ENCODE measurements at regions not wholly inside any gene's neighbourhood (a gene's known extent, or its start where the extent isn't known, plus 50 kb on each side); places are given as distances from the start of the nearest gene placed in this dataset.

GRCh38 chr3:113140876-113141275, 70.5 kb upstream of the BOC start:
- intact Hi-C loops (cut with micrococcal nuclease): no loop called here
- Histone ChIP-seq H3K4ac (ENCODE audit: low read depth, low read length) (no peak overlapping the region), H2AK5ac (ENCODE audit: low read depth, low read length) (no peak overlapping the region), H3K27me3 (ENCODE audit: control insufficient read depth, insufficient read depth, low read length) (peaks cover 16% of the 10 kb centered on the region), H2BK15ac (ENCODE audit: low read depth, low read length) (no peak overlapping the region), H3K4me3 (ENCODE audit: insufficient read depth, low read depth, low read length) (no peak overlapping the region), H3K14ac (replicated peaks; ENCODE audit: low read depth, low read length) (no peak overlapping the region), H3K36me3 (ENCODE audit: control insufficient read depth, insufficient read depth, low read length) (no peaks in the 10 kb centered on the region), H4K5ac (ENCODE audit: low read depth, low read length) (no peak overlapping the region), H3K18ac (ENCODE audit: low read depth, low read length) (no peak overlapping the region), H3K4me2 (ENCODE audit: low read depth, low read length) (no peak overlapping the region), H2BK5ac (ENCODE audit: low read depth, low read length, poor library complexity, severe bottlenecking) (no peak overlapping the region), H4K8ac (ENCODE audit: low read depth in 2 of 2, low read length in 2 of 2) (no peak overlapping the region), H2BK120ac (ENCODE audit: low read depth, low read length) (no peak overlapping the region), H3K27ac (ENCODE audit: insufficient read depth, low read length) (no peak overlapping the region), H4K91ac (ENCODE audit: insufficient read depth, low read depth, low read length) (no peak overlapping the region), H3K9ac (ENCODE audit: low read depth, low read length) (no peak overlapping the region), H3K79me1 (ENCODE audit: low read depth in 1 of 2, low read length in 2 of 2) (no peaks in the 10 kb centered on the region), H3K23ac (ENCODE audit: low read depth, low read length) (no peak overlapping the region; the same call in 1 of the 2 replicates), H2AK9ac (replicated peaks; ENCODE audit: low read depth, low read length, poor library complexity) (no peak overlapping the region), H3K56ac (ENCODE audit: extremely low read depth, insufficient read depth, low read length) (no peak overlapping the region), H3K9me1 (ENCODE audit: insufficient read depth, low read length) (no peaks in the 10 kb centered on the region), H2AFZ (replicated peaks; ENCODE audit: low read length, poor library complexity) (no peak overlapping the region), H2BK20ac (ENCODE audit: low read depth, low read length) (no peak overlapping the region), H3K9me3 (ENCODE audit: control insufficient read depth, insufficient read depth, low read length) (no peaks in the 10 kb centered on the region), H3K4me1 (ENCODE audit: control insufficient read depth, insufficient read depth, low read length) (no peaks in the 10 kb centered on the region), H4K20me1 (ENCODE audit: insufficient read depth, low read length) (no peaks in the 10 kb centered on the region)
- ChIA-PET CTCF (no interaction called here), POLR2A (ENCODE audit: unreplicated experiment) (no interaction called here)
- TF ChIP-seq NFE2L2 (IDR thresholded peaks at IDR 0.05; ENCODE audit: low read depth, low read length): no peak
- TF ChIP-seq FOS (IDR thresholded peaks at IDR 0.05; ENCODE audit: low read depth, low read length): no peak
- TF ChIP-seq BHLHE40 (IDR thresholded peaks at IDR 0.05; ENCODE audit: low read depth, low read length): no peak
- TF ChIP-seq RCOR1 (IDR thresholded peaks at IDR 0.05; ENCODE audit: insufficient replicate concordance, low read length): no peak
- ATAC-seq (ENCODE audit: low read depth) (no peak), DNase-seq (peak; percentile 10)
- 83% methylated on average over 1 of the region's 2 CpGs; no CpG with 5 or more reads in 1 of the 2 experiments for WGBS, 2 experiments (ENCODE audit: extremely low coverage in 2 of 2, insufficient read length in 1 of 2)
- BruUV-seq (replicated peaks): no TSS peak
- dilution Hi-C loops (cut with HindIII; ENCODE audit: low sequenced_read_pairs, unreplicated experiment): no loop called here
- in situ Hi-C loops (cut with MboI; ENCODE audit: low sequenced_read_pairs): no loop called here

Data from IMR-90 (cell line).